Anterior cingulate cortex (tissue), 58 donors: ENCODE measurements at regions not wholly inside any gene's neighbourhood (a gene's known extent, or its start where the extent isn't known, plus 50 kb on each side); places are given as distances from the start of the nearest gene placed in this dataset.
A peak's percentile ranks its signal among the peaks of the same experiment; 100 is the strongest.

Experiments
- DNase-seq, 58 donors: peaks; one replicate each; lab custom pipeline; 2025; lab: John Stamatoyannopoulos, UW

- DNase-seq = no peak
Observed at GRCh38 chr6:141265756-141266623, 866.7 kb upstream of the GJE1 start.

GRCh38 chr6:141264101-141264500, 868.6 kb upstream of the GJE1 start:
- no peak for DNase-seq

DNA sequence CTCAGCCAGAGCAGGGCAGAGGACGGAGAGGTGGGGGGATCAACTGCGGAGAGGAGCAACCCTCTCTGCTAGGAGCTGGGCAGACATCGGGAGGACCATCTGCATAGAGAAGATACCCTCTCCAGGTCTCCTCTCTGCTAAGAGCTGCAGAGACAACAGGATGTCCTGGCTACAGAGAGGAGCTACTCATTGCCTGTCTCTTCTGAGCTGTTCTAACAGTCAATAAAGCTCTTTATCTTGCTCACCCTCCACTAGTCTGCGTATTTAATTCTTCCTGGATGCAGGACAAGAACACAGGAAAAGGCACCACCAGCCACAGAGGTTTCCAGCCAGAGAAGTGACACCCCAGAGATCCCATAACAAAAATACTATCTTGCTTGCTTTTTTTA, 871.1 kb upstream of the GJE1 start:
- DNase-seq = no peak

DNA sequence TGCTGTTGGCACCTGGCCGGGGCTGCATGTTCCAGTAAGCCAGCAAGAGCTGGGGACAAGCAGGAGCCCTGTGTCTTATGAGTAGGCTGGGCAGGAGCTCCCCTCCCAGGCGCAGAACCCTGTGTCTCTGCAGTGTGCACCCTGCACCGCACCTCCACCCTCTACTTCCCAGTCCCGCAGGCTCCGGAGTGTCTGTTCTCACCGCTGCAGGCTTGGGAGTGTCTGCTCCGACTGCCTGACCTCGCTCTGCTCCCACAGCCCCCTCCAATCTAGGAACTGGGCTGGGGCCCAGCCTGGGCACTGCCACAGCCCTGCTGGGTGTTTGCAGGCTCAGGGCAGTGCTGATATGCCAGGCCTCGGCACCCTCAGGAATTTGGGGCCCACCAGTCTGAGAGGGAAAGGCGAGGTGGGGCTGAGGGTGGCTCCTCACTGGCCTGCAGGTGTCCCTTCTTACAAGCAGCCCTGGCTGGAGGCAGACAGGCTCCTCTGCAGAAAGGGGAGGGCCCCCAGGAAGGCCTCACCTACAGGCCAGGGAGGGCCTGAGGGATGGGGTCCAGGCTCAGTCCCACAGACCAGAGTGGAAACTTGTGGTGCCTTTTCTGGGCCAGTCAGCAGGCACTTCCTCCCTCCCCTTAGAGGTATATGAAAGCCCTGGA, 871.6 kb upstream of the GJE1 start:
- no peak for DNase-seq

DNA sequence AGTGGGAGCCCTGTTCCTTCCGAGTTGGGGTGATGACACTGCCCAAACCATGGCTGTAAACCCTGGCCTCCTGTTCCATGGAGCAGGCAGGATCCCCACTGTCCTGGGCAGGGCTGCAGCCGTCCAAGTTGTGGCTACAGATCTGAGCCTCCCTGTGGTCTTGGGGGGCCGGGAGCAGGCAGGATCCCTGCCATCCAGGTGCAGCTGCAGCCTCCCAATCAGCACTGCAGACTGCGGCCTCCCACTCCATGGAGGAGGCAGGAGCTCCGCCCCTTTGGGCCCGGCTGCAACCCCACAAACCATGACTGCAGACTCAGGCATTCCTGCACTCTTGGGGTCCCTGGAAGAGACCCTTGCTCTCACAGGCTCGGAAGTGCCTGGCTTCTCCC, 872.1 kb upstream of the GJE1 start:
- peak in 1 of 58 donors; percentile 3 for DNase-seq

GRCh38 chr6:141259807-141260206, 872.9 kb upstream of the GJE1 start:
- DNase-seq = no peak

GRCh38 chr6:141259091-141259490, 873.6 kb upstream of the GJE1 start:
- DNase-seq = no peak

DNA sequence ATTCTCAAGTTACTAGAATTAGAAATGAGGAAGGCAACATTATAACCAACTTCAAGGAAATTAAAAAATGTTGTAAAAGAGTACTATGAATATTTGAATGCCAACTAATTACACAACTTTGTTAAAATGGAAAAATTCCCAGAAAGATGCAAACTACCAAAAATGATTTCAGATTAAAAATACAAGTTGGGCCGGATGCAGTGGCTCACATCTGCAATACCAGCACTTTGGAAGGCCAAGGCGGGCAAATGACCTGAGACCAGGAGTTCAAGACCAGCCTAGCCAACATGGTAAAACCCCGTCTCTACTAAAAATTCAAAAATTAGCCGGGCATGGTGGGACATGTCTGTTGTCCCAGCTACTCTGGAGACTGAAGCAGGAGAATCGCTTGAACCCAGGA, 874.2 kb upstream of the GJE1 start:
- DNase-seq = no peak

DNA sequence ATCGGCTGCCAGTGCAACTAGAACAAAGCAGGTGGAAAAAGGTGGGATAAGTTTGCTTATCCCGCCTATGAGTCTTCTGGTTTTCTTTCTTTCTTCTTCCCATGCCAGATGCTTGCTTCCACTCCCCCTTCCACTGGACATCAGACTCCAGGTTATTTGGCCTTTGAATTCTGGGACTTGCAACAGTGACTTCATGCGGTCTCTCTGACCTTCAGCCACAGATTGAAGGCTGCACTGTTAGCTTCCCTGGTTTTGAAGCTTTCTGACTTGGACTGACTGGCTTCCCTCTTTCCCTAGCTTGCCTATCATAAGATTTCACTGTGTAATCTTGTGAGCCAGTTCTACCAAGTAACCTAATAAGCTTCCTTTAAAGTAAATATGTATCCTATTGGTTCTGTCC, 878.4 kb upstream of the GJE1 start:
- no peak for DNase-seq

DNA sequence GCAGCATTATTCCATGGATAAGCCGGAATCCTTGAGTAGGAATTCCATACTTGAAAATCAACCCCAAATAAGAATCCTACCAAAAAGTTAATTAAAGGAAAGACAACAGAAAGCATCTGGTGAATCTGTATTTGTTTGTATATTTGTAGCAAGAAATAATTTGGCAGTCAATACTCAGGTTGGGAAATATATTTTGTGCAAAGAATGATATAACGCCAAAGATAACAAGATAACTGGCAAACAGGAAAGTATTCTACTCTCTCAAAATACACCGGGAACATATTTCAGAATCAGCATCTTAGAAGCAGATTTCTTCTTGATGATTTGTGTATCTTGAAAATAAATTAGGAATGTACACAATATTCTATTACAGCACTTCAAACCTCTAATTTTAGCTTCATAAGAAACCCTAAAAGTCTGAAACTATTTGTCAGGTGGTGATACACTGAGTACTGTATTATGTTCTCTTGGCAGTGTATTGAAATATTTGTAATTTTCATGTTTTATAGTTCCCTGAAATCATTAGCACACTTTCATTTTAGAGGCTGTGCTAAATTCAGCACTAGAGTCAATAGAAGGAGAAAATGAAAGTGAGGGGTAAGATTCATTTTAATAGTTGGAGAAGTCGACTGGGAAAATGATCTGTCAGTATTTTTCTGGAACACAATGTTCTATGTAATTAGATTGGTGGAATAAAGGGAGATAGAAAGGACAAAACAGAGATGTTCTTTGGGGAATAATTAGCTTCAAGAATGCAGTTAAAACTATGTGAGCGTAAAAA, 879.7 kb upstream of the GJE1 start:
- DNase-seq = no peak

GRCh38 chr6:141251286-141251685, 881.4 kb upstream of the GJE1 start:
- no peak for DNase-seq

DNA sequence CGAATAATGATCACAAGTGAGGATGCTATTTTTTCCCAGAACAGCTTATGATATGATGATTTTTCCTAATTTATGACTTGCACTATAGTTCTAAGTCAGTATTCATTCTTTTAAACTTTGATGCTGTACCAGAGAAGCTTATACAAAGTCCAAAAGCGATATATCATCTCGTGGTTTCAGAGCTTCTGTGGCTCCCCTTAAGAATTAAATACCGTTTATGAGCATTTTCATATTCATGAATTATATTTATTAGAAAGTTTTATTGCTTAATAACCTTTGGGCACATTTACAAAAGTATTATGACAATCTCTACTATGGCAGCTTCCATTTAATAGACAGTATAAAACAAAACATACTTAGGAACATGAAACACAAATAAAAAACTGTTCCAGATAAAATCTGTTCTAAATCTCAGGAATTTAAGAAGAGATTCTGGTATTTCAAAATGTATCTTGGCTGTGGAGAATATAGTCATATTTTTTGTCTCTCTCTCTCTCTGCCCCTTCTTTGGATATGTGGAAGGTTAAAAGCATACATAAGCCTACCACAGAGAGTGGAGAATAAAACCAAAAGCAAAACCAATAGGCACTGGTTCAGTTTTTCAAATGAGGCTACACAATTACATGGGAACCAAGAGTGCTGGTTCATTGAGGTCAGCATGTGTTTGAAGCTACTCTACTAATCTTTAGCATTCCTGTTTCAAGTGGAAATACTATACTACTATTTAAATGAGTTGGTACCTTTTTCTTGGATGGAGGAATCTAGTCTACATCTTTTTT, 884.5 kb upstream of the GJE1 start:
- DNase-seq = no peak

GRCh38 chr6:141244366-141244765, 888.4 kb upstream of the GJE1 start:
- no peak for DNase-seq

DNA sequence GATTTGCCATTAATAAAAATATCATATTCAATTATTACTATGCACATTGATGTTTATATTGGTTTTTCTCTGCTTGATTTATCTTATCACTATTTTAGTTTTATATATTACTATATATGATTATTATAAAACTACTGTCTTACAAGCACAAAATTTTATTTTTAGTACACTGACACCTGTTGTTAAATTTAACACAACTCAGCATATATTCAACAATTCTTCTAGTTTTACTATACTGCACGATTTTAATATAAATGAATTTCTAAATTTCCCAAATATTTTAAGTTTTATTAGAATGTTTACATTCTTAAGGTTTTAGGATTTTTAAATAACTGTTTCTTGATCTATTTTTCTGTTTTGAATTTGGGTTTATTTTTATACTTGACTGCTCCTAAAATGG, 889.8 kb upstream of the GJE1 start:
- no peak for DNase-seq

DNA sequence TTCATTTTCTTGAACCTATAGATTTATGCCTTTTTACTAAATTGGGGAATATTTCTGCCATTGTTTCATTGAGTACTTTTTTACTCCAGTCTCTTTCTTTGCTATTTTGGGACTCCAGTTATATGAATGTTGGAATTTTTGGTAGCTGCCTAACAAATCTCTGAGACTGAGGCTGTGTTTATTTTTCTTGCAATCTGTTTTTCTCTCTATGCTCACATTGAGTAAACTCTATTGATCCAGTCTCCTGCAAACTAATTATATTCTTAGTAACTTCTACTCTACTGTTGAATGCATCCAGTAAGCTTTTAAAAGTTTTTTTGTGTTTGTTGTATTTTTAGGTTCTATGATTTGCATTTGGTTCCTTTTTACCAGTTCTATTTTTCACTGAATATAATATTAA, 903.4 kb upstream of the GJE1 start:
- no peak for DNase-seq

DNA sequence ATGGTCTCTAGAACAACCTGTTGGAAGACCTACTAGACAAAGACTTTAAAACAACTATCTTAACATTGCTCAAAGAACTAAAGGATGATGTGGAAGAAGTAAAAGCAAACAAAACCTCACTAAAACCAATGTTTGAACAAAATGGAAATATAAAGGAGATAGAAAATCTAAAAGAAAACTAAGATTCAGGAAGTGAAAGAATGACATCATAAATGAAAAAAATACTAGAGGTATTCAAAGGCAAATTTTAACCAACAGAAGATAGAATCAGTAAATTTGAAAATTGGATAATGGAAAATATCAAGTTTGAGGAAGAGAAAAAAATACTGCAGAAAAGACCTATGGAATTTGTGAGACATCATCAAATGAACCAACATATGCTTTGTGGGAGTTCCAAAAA, 914.1 kb upstream of the GJE1 start:
- no peak for DNase-seq

GRCh38 chr6:141216726-141217125, 916.0 kb upstream of the GJE1 start:
- DNase-seq = no peak

DNA sequence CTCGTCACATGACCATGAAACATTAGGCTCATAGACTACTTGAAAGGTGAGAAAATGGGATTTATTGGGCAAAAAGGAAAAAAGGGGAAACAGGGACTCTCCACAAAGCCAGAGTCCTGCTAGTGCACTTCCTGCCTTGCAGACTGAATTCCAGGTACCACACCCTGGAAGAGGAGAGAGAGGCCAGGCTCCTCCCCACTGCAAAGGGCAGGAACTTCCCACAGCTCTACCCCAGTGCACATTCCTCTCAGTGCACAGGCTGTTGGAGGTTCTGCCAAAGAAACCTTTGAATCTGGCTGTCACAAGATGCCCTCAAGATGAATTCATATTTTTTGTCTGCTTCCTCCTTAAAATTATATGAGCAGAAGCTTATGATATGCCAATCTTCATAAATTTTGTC, 920.4 kb upstream of the GJE1 start:
- DNase-seq = no peak

DNA sequence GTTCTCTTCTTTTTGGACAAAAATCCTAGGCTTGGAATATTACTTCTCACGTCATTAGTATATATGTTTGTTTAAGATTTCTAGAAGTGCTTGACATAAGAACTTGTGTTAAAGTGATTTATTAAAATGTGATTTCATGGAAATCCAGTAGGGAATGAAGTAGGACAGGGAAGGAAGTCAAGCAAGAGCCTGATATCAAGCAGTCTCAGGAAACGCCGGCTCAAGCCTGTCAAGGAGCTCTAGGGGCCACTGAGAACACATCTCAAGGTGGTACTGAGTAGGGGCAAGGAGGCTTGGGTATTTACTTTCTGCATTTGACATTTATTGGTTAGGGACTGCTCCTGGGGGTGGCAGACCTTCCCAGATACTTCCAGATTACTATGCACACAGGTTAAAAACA, 920.9 kb upstream of the GJE1 start:
- no peak for DNase-seq

DNA sequence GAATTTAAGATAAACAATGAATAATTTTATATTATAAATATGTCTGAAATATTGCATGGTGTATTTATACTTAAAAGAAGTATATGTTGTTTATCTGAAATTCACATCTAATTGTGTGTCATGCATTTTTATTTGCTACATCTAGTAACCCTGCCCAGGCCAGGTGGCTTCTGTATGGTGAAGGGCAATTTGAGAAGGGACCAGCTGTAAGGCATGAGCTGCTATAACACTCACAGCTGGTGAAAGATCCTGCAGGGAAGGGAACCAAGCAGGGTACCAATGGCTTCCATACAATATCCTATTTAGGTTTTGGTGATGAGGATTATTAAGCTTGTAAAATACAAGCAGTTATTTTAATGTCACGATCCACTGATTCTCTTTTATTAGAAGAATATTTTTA, 921.8 kb upstream of the GJE1 start:
- no peak for DNase-seq

- DNase-seq = no peak
Observed at GRCh38 chr6:141209890-141210289, 922.8 kb upstream of the GJE1 start.
